HuH-7 (cell line): ENCODE measurements at regions not wholly inside any gene's neighbourhood (a gene's known extent, or its start where the extent isn't known, plus 50 kb on each side); places are given as distances from the start of the nearest gene placed in this dataset.
"Not testable (repeated sequence)": the region's sequence is repeated elsewhere in the genome, so short reads cannot be mapped to it uniquely, and the experiment has no call there.

Source experiments
- DNase-seq: peaks from one replicate; pipeline ENCODE4 v3.0.0; 2011; ENCODE audit warnings: low spot score

DNA sequence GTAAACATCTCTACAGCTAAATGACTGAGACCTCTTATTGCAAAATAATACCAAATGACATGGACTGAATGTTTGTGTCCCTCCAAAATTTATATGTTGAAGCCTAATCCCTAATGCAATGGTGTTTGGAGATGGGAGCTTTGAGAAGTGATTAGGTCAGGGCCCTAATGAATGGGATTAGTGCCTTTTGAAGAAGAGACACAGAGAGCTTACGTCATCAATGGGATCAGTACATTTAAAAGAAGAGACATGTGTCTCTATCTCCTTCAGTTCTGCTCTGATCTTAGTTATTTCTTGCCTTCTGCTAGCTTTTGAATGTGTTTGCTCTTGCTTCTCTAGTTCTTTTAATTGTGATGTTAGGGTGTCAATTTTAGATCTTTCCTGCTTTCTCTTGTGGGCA is 301.6 kb upstream of the FSTL5 start:
- not testable (repeated sequence) for DNase-seq

DNA sequence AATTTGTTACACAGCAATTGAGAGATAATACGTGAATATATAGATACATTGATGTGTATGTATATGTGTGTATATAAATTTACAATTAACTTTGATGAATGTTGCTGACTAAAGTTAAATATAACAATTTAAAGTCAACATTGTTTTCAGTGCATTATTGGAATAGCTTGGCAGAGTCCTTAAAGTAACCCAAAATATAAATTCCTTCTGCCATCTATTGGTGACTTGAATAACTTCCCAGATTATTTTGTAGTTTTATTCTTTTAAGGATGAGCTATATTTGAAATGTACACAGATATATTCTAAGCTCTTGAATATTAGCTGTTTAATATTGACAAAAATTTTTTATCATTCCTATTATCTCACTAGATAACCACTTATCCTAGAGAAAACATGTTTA is 298.2 kb upstream of the FSTL5 start:
- no peak for DNase-seq

DNA sequence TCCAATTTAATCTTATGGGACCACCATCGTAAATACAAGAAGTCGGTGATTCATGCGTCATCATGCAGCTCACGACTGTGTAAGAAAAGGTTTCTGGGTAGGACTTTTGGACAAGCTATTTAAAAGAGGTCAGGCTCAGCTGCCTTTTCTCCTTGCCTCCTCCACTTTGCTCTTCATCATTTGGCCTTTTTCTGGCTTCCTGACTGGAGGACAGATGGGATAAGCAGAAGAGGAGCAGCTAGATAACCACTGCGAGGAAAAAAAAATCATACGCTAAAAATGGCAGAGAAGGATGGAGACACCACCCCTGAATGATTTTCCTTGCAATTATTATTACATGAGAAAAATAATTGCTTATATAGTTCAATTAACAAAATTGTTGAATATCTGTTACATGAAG is 294.3 kb upstream of the FSTL5 start:
- no peak for DNase-seq

DNA sequence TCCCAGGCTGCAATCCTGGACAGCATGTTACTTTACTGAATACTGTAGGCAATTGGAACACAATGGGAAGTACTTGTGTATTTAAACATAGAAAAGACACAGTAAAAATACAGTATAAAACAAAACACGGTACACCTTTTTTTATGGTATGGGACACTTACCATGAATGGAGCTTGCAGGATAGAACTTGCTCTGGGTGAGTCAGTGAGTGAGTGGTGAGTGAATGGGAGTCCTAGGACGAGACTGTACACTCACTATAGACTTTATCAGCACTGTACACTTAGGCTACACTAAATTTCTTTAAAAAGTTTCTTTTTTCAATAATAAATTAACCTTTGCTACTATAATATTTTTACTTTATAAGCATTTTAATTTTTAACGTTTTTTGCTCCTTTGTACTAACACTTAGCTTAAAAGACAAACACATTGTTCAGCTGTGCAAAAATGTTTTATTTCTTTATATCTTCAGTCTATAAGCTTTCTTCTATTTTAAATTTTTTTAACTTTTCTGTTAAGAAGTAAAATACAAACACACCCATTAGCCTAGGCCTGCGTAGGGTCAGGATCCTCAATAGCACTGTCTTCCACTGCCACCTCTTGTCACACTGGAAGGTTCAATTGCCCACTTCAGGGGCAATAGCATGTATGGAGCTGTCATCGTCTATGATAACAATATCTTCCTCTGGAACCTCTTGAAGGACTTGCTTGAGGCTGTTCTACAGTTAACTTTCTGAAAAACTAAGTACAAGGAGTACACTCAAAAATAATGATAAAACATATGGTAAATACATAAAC is 293.5 kb upstream of the FSTL5 start:
- no peak for DNase-seq

DNA sequence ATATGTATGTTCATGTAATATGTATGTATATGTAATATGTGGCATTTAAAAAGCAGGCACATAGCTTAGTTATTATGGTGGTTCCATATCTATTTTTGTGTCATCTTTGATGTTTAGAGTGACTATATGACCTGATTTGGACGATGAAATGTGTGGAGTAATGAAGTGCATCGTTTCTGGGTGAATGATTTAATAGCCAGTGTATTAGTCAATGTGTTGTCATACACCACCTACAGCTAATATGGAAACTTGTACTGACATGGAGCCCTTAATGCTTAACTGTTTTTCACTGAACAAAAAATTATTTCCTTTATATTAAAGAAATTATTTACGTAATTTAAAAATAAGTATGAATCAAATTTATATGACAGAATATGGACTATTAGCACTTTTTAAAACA is 292.3 kb upstream of the FSTL5 start:
- DNase-seq = no peak

DNA sequence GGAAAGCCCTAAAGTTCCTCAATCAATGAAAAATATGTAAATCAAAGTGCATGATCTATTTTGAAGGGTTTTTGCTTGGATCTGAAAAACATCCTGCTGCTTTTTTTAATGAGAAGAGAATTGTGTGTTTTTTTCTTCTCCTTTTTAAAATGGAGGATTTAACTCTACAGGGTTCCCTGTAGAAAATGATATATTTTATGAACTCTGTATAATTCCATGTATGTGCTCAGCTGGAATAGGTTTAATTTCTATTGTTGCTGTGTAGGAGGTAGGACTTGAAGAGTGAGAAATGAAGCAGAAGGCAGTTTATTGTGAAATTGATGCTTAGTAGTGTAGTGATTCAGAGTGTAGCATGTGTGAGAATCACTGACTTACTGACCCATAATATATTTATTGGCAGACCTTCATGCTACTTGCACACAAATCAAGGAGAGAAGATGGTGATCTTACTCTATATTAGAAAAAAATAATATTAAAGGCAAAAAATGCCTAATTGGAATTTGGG is 286.8 kb upstream of the FSTL5 start:
- DNase-seq = no peak

DNA sequence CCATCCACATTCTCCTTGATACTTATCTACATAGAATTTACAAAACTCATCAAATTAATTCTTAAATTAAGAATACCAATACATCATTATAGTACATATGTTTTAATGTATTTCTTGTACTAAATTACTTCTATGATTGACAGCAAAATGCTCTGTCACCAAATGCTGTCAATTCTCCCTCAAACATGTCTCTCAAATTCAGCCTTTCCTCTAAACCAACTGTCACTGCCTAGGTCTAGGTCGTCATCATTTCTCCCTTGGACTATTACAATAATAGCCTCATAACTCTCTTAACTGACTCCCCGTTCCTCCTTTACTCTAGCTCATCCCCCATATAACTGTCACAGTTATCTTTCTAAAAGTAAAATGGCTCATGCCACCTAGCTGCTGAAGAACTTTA is 279.7 kb upstream of the FSTL5 start:
- no peak for DNase-seq

DNA sequence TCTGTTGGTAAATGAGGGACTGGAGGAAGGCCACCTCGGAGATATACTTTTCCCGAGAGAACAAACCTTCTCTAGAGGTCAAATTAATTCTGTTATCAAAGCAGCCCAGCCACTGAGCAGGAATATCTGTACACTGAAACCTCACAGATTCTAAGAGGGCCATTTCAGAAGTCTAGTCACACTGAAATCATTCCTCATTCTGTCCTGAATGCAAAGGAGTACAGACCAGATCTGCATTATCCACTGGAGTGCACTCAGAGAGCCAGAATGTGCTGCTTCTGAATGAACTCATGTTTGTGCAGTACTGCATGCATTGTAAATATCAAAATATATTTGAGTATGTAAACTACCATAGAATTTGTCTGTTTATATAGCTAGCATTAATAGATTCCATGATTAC is 278.3 kb upstream of the FSTL5 start:
- DNase-seq = no peak

DNA sequence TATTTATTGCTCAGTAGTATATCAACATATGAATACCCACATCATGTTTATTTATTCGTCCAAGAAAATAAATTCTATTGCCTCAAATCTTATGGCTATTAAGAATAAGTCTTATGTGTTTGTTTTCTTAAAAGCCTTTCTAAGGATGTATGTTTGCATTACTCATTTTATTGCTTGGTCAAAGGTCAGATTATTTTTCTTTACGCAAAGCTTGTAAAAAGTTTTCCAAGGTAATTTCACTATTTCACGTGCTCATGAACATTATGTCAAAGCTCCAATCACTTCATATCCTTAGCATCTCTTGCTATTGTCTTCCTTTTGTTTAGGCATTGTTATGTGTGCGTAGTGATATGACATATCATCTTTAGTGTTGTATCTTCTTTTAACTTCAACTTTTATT is 258.5 kb upstream of the FSTL5 start:
- no peak for DNase-seq

DNA sequence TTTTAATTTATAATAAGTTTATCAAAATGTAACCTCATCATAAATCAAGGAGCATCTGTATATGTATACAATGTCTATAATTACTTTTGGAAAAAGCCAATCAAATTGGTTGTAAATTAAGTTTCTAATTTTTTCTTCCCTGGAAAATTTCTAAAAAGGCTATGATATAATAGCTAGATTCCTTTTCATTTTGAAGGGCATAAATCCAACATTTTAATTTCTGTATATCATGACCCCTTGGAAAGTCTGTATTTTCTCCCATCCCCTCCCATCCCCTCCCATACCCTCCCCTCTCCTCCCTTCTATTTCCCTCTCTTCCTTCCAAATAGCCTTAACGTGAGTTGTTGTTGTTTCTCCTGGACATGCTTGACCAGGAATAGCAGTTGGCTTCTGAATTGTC is 247.1 kb upstream of the FSTL5 start:
- no peak for DNase-seq

DNA sequence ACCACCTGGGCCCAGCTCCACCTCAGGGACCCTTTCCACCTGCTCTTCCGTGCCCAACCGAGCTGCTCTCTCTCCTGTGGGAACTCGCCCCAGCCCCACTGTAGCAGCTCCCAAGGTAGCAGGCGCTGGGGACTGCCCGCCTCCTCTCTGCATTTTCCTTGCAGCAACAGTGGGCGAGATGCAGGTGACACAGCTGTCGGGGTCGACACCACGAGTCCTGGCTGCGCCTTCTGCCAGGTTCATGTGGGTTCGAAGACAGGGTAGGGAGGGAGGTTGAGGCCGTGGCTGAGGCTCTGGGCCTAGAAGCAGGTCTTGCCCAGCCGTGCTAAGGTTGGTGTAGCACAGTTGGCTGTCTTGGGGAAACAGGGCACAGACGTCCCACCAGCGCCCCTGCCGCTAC is 245.2 kb upstream of the FSTL5 start:
- DNase-seq = no peak

DNA sequence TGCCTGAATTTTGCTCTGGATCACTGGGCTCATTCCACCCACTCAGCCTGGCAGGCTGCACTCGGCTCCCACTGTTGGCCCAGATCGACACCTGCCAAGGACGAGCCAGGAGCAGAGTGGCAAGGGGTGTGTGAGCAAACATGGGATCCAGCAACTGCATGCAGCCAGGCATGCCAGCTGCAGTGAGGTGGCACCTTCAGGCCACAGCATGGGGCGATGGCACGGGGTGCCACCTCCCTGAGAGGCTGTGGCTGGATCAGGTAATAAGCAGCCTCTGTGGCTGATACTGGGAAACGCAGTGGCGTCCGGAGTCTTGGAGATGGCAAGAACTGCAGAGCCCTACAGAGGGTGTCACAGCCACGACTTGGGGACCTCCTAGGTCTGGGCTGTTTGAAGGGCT is 244.5 kb upstream of the FSTL5 start:
- no peak for DNase-seq

DNA sequence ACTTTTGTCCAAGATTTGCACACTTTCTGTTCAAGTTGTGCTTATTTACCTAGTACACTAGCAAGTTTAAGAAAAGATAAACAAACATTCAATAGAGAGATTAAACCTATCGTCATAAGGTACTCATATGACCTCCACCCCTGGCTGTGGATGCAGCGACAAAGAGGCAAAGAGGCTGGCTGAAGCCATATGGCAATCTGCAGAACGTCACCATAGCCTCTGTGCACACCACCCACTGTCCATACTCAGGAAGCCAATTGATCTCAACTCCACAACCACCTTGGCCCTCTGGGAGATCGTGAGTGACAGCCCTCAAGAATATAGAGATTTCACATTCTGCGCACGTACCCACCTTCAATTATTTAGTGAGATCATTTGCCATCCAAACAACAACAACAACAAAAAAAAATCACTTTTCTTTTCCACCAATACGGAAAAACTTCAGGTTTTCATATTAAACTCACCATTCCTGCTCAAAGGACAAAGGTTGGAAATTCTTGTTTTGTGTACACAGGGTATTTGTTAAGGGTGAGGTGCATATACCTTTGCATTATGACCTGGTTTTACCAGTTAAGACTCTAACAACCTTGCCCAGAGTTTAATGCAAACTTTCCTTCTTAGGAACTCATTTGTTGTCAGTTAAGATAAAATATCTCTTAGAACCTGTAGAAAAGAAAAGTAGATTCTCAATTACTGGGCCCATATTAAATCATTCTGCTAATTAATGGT is 243.0 kb upstream of the FSTL5 start:
- no peak for DNase-seq

DNA sequence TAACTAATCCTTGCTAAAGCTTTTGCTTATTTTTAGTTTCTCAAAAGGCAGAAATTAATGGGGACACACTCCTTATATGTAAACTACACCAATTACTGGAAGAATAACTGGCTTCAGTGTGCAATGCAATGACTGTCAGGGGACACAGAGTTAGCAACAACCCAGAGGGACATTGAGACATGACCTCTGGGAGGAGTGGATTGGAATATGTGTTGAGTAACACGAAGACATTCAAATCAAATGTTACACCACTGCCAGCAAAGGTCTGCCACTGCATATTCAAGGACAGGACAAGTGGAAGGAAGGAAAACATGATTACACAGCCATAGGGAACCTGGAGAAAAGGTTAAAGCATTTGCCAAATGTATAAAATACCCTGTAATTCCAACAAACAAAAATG is 240.1 kb upstream of the FSTL5 start:
- no peak for DNase-seq

DNA sequence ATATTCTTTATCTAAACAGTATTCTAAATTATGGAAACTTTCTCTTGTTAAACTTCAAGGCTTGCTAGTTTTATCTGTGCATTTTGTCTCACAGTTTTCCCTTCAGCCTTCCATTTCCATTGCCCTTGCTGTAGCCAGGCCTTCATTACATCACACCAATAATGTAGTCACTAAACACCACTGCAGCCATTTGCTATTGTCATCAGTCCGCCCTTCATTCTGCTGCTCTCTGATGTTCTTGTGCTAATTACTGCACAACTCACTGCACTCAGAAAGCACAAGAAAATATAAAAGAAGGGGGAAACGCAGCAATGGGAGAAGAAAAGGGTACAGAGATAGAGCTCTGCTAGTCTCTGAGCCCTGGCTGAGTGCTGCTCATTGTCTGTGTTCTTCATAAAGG is 239.6 kb upstream of the FSTL5 start:
- DNase-seq = no peak

DNA sequence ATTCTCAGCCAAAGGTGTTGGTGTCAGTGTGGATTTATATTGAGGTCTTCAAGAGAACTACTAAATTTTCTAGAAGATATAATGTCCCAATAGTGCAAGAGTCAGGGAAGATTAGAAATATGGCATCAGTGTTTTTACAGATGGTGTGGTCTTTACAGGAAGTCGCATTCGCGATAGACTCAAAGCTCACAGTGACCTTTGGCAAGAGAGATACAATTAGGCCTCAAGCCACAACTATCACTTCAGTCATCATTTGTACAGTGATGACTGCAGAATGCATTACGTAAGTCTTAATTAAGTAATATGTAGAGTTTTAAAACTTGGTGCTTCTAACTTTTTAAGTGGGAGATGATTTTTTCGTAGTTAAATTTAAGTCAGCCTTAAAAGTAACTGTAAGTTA is 237.2 kb upstream of the FSTL5 start:
- DNase-seq = no peak

DNA sequence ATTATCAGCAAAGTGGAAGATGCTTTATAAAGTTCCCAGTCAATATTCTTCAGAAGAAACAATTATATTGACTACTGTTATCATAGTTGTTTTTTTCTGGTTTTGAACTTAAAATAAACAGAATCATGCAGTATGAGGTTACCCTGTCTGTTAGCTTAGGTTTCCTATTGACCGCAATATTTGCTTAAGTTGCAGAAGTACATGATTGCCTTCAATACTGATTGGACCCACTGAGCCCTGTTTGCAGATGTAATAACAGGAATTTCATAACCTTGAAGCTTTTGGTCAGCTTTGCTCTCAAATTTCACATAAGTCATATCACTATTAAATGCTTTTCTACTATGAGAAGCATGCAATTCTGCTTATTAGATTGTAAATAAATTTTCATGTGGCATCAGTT is 229.1 kb upstream of the FSTL5 start:
- no peak for DNase-seq

DNA sequence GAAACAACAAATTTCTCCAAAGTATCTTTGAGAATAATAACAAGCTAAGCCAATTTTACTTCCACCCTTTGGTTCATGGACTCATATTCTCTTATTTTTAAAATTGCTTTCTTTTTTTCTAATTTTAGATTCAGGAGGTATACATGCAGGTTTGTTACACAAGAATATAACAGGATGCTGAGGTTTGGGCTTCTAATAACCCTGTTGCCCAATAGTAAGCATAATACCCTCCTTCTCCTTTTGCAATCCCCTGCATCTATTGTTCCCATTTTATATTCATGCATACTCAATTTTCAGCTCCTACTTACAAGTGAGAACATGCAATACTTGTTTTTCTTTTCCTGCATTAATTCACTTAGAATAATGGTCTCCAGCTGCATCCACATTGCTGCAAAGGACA is 202.3 kb upstream of the FSTL5 start:
- no peak for DNase-seq

DNA sequence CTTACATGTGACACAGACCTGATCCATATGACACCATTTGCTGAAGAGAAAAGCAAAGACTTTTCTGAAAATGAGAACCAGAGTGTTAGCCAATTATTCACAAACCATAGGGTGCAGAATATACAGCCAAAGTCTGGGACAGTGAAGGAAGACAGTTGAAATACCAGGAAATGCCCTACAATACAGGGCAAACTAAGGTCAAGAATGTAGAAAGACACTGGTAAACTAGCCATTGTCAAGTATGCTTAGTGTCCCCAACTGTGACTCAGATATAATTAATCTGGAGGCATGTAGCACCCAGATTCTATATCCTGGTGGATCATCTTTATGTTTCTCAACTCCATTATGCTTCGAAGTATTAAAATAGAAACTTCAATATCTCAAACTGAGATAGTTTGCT is 200.9 kb upstream of the FSTL5 start:
- DNase-seq = no peak

DNA sequence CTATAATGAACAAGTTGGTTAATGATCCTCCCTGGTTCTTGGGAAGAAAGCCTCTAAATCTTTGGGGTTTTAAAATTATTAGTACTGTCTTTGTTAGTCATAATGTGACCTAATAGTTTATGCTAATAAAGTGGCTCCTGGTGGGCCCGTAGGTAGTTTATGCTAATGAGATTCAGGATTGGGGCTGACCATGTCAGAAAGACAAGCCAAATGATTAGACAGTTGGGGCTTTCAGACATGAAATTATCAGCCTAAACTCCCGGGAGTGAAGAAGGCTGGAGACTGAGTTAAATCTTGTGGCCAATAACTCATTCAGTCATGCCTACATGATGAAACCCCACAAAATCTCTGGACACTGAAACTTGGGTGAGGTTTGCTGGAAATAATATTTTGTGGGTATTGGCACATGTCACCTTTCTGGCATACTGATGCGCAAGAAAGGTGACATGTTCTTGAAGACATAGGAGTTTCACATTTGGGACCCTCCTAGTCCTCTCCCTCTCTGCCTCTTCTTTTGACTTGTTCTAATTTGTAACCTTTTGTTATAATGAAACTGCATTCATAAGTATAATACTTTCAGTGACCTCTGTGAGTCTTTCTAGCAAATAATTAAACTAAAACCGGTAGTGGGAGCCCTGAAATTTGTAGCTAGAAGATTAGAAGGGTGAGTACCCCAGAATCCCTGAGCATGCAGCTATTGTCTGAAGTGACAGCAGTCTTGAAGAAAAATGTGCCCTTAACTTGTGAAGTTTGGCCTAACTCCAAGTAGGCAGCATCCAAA is 196.8 kb upstream of the FSTL5 start:
- DNase-seq = no peak

DNA sequence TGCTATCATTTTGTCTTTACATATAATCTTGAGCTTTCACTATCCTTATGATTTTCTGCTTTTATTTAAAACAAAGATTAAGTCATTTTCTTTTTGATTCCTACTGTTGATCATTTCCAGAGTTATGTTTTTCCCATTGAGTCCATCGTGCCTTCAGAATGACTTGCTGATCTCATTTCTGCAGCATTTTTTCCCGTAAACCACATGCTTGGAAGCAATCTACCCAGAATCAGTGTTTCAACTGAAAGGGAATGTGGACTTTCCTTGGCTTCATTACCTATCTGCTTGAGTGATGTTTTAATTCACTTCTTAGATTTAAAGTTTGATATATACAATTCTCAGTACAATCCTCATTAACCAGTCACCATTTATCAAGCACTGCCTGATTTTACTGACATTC is 192.4 kb upstream of the FSTL5 start:
- DNase-seq = no peak

DNA sequence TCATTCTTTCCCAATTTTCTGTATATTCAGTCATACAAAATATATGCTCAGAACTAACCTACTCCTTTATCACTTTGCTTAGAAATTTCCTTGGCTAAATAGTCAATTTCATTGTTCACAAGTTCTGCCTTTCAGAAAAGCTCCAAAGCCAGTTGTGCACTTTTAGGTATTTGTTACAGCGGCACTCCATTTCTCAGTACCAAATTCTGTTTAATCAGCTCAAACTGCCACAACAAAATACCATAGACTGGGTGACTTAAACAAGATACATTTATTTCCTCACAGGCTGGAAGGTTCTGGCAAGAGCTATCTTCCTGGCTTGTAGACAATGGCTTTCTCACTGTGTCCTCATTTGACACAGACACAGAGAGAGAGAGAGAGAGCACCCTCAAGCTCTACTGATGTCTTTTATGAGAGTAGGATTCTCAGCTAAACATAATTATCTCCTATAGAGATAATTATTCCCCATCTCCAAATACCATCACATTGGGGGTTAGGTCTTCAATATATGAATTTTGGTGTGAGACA is 188.8 kb upstream of the FSTL5 start:
- DNase-seq = no peak

DNA sequence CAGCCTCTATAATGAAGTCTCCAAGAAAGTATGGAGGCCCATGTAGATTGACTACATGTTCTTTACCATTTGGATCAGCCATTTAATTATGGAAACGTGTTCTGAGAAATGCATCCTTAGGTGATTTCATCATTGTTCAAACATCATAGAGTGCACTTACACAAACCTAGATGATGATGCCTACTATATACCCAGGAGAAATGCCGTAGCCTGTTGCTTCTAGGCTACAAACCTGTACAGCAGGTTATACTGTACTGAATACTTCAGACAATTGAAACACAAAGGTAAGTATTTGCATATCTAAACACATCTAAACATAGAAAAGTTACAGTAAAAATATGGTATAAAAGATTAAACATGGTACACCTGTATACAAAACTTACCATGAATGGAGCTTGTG is 186.5 kb upstream of the FSTL5 start:
- no peak for DNase-seq
